Fibroblast of skin of right biceps (primary cell): ENCODE measurements at regions not wholly inside any gene's neighbourhood (a gene's known extent, or its start where the extent isn't known, plus 50 kb on each side); places are given as distances from the start of the nearest gene placed in this dataset.
A peak's percentile ranks its signal among the peaks of the same experiment; 100 is the strongest.
"Not testable (repeated sequence)": the region's sequence is repeated elsewhere in the genome, so short reads cannot be mapped to it uniquely, and the experiment has no call there.

Source experiments
- DNase-seq: peaks from one replicate; pipeline ENCODE4 v3.0.0-alpha.2; 2013

GRCh38 chr12:127767656-127768055, 499.3 kb upstream of the TMEM132C start:
- DNase-seq, result no peak

- no peak for DNase-seq
Measured at GRCh38 chr12:127770118-127770517, 496.9 kb upstream of the TMEM132C start.

GRCh38 chr12:127771546-127771945, 495.4 kb upstream of the TMEM132C start:
- DNase-seq, result no peak

GRCh38 chr12:127773520-127773919, 493.4 kb upstream of the TMEM132C start:
- DNase-seq, result no peak

GRCh38 chr12:127774828-127775227, 492.1 kb upstream of the TMEM132C start:
- DNase-seq, result no peak

GRCh38 chr12:127779301-127780045, 487.5 kb upstream of the TMEM132C start:
- DNase-seq, result peak; percentile 17

GRCh38 chr12:127780881-127781280, 486.1 kb upstream of the TMEM132C start:
- no peak for DNase-seq

- no peak for DNase-seq
Measured at GRCh38 chr12:127781336-127781735, 485.6 kb upstream of the TMEM132C start.

- DNase-seq, result peak; percentile 91
Measured at GRCh38 chr12:127785540-127785939, 481.4 kb upstream of the TMEM132C start.

GRCh38 chr12:127785986-127786590, 480.9 kb upstream of the TMEM132C start:
- DNase-seq, result peak; percentile 20

- no peak for DNase-seq
Measured at GRCh38 chr12:127787544-127787943, 479.4 kb upstream of the TMEM132C start.

GRCh38 chr12:127790376-127790775, 476.6 kb upstream of the TMEM132C start:
- no peak for DNase-seq

- no peak for DNase-seq
Measured at GRCh38 chr12:127791217-127791616, 475.8 kb upstream of the TMEM132C start.

- DNase-seq, result no peak
Measured at GRCh38 chr12:127797918-127798317, 469.1 kb upstream of the TMEM132C start.

GRCh38 chr12:127802271-127802670, 464.7 kb upstream of the TMEM132C start:
- DNase-seq, result no peak

GRCh38 chr12:127803545-127803944, 463.4 kb upstream of the TMEM132C start:
- DNase-seq, result peak; percentile 25

- peak; percentile 86 for DNase-seq
Measured at GRCh38 chr12:127809275-127809674, 457.7 kb upstream of the TMEM132C start.

GRCh38 chr12:127810041-127810440, 456.9 kb upstream of the TMEM132C start:
- peak; percentile 99 for DNase-seq

GRCh38 chr12:127810459-127810858, 456.5 kb upstream of the TMEM132C start:
- DNase-seq, result not testable (repeated sequence)

GRCh38 chr12:127811988-127812387, 455.0 kb upstream of the TMEM132C start:
- peak; percentile 96 for DNase-seq

- no peak for DNase-seq
Measured at GRCh38 chr12:127813147-127813546, 453.8 kb upstream of the TMEM132C start.

- DNase-seq, result peak; percentile 47
Measured at GRCh38 chr12:127819056-127819455, 447.9 kb upstream of the TMEM132C start.

GRCh38 chr12:127820271-127820670, 446.7 kb upstream of the TMEM132C start:
- no peak for DNase-seq

- no peak for DNase-seq
Measured at GRCh38 chr12:127820846-127821245, 446.1 kb upstream of the TMEM132C start.
